Natural killer cell (primary cell): ENCODE measurements at regions not wholly inside any gene's neighbourhood (a gene's known extent, or its start where the extent isn't known, plus 50 kb on each side); places are given as distances from the start of the nearest gene placed in this dataset.

Experiments used
- ATAC-seq, 3 donors: fragments of 150-1000 bp in 2 of 3; fragments of 200-7000 bp in 1 of 3; cut with Tn5 transposase; 1 replicate in 1 of 3; 2 replicates in 2 of 3; pipeline ENCODE4 v1.10.0; 2021; ENCODE audit warnings: mild to moderate bottlenecking in 2 of 3, moderate library complexity in 2 of 3
- DNase-seq, 2 donors: peaks; one replicate each; pipeline versions ENCODE4 v3.0.0 to v3.0.0-alpha.2; 2013 to 2021; ENCODE audit warnings: mixed read lengths in 1 of 2
- H3K27ac ChIP-seq: one replicate; pipeline ENCODE4 v1.5.1; 2013; ENCODE audit warnings: mild to moderate bottlenecking, low read length
- H3K27me3 ChIP-seq: one replicate; pipeline ENCODE4 v1.6.1; 2013; ENCODE audit warnings: low read length; ENCODE audit not compliant: control insufficient read depth, insufficient read depth
- H3K36me3 ChIP-seq: one replicate; pipeline ENCODE4 v1.6.1; 2013; ENCODE audit warnings: low read length; ENCODE audit not compliant: control insufficient read depth, insufficient read depth
- H3K4me1 ChIP-seq: one replicate; pipeline ENCODE4 v1.6.1; 2013; ENCODE audit warnings: low read length; ENCODE audit not compliant: control insufficient read depth, insufficient read depth
- H3K4me3 ChIP-seq: one replicate; pipeline ENCODE4 v1.5.1; 2013; ENCODE audit warnings: low read length
- H3K9me3 ChIP-seq: one replicate; pipeline ENCODE4 v1.6.1; 2013; ENCODE audit warnings: low read length; ENCODE audit not compliant: control insufficient read depth, insufficient read depth
- H3K27ac Mint-ChIP-seq, 2 donors: one replicate each; pipeline ENCODE4 v1.8.0; 2022; ENCODE audit warnings: mild to moderate bottlenecking in 2 of 2, mixed read lengths in 2 of 2, moderate library complexity in 1 of 2
- H3K27me3 Mint-ChIP-seq, 2 donors: one replicate each; pipeline ENCODE4 v1.8.0; 2022; ENCODE audit warnings: low read depth in 2 of 2, mixed read lengths in 2 of 2
- H3K36me3 Mint-ChIP-seq: one replicate; pipeline ENCODE4 v1.8.0; 2022; ENCODE audit warnings: mixed read lengths
- H3K4me1 Mint-ChIP-seq, 2 donors: one replicate each; pipeline ENCODE4 v1.8.0; 2022; ENCODE audit warnings: mixed read lengths in 2 of 2
- H3K4me3 Mint-ChIP-seq: one replicate; pipeline ENCODE4 v1.8.0; 2022; ENCODE audit warnings: mild to moderate bottlenecking, moderate library complexity, mixed read lengths
- H3K9me3 Mint-ChIP-seq, 2 donors: one replicate each; pipeline ENCODE4 v1.8.0; 2022; ENCODE audit warnings: mixed read lengths in 2 of 2
- WGBS: methylation state at CpG from one replicate; pipeline ENCODE4 v1.1.7; 2013; ENCODE audit warnings: missing lambda C conversion rate; ENCODE audit not compliant: insufficient coverage; 5-methylcytosine and 5-hydroxymethylcytosine counted together
- intact Hi-C: fragments of 100-400 bp; cut with micrococcal nuclease; formaldehyde crosslinking; loops from one replicate; pipeline ENCODE4 v1.14.2; 2022
- TF ChIP-seq, protein P1 (sequence below): fragments of 200-600 bp; IDR thresholded peaks from one replicate; pipeline ENCODE4 v1.8.0; 2022; ENCODE audit warnings: antibody characterized with exemption

DNA sequence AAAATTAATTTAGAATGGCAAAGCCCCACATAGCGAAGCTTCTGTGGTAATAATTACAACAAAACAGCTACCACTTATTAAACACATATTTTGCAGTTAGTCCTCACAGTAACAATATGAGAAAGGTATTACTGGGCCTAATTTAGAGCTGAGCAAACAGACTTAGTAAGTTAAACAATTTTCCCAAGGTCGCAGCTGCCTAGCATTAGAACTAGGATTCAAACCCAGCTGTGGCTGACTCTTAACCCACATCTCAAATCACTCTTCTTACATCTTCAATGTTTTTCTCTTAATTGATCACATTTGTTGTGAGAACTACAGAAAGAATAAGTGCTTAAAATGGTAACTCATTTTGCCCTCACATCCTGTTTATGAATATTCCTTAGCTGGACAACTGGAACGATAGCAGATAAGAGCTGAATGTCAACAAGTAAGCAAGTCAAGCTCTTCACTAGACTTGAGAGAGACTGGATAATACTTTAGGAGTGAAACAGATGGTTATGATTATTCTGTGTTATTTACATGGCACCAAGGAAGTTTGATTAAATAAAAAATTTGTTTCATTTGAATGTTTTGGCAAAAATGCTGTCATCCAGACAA is 59.4 kb upstream of the TMEM17 start:
- Histone ChIP-seq H3K9me3 (no peaks in the 10 kb centered on the region), H3K4me1 (no peaks in the 10 kb centered on the region), H3K27ac (no peak overlapping the region), H3K4me3 (no peak overlapping the region), H3K36me3 (no peaks in the 10 kb centered on the region), H3K27me3 (no peaks in the 10 kb centered on the region)
- ATAC-seq (no peak), DNase-seq (no peak)
- TF ChIP-seq, protein P1, sequence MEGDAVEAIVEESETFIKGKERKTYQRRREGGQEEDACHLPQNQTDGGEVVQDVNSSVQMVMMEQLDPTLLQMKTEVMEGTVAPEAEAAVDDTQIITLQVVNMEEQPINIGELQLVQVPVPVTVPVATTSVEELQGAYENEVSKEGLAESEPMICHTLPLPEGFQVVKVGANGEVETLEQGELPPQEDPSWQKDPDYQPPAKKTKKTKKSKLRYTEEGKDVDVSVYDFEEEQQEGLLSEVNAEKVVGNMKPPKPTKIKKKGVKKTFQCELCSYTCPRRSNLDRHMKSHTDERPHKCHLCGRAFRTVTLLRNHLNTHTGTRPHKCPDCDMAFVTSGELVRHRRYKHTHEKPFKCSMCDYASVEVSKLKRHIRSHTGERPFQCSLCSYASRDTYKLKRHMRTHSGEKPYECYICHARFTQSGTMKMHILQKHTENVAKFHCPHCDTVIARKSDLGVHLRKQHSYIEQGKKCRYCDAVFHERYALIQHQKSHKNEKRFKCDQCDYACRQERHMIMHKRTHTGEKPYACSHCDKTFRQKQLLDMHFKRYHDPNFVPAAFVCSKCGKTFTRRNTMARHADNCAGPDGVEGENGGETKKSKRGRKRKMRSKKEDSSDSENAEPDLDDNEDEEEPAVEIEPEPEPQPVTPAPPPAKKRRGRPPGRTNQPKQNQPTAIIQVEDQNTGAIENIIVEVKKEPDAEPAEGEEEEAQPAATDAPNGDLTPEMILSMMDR = no peak
- Mint-ChIP-seq H3K27me3 (peaks cover 14 to 43% of the 10 kb centered on the region in 2 donors), H3K9me3 (no peaks in the 10 kb centered on the region), H3K27ac (no peak overlapping the region), H3K36me3 (no peaks in the 10 kb centered on the region), H3K4me1 (no peaks in the 10 kb centered on the region), H3K4me3 (no peak overlapping the region)
- intact Hi-C loops = no loop called here
- WGBS = 85% methylated on average over 2 of the region's 3 CpGs

DNA sequence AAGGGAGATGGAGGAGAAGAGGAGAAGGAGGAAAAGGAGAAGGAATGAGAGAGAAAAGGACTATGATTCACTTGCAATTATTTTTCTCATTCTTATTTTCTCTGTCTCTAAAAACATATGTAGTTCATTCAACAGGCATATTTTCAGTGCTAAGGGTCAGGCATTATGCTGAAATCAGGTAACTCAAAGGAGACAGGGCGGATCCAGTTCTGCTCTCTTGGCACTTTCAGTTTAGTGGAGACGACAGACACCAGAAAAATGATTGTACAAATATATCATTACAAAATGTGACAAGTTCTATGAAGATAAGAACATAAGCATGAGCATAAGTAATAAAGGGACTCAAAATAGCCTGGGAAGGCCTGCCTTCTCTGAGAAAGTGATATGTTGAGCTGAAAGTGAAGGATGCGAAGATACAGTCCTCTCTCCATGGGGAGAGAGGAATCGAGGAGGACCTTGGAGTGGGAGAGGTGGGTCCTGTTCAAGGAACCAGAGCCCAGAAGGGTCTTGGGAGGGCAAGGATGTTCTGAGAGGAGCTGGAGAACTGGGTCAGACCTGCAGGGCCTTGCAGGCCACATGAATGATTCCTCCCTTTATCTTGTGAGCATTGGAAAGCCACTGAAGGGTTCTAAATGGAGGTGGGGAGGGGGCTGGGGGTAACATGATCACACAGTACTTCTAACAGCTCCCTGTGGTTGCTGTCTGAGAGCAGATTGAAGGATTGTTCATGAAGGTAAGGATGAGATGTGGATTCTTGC is 58.6 kb upstream of the TMEM17 start:
- Histone ChIP-seq H3K27ac (no peak overlapping the region), H3K4me3 (no peak overlapping the region), H3K9me3 (no peaks in the 10 kb centered on the region), H3K36me3 (no peaks in the 10 kb centered on the region), H3K4me1 (no peaks in the 10 kb centered on the region), H3K27me3 (no peaks in the 10 kb centered on the region)
- no peak overlapping the region for H3K27ac Mint-ChIP-seq
- peaks cover 12 to 40% of the 10 kb centered on the region in 2 donors for H3K27me3 Mint-ChIP-seq
- no peak overlapping the region for H3K4me3 Mint-ChIP-seq
- TF ChIP-seq, protein P1 = no peak
- no peaks in the 10 kb centered on the region for H3K9me3 Mint-ChIP-seq
- no peaks in the 10 kb centered on the region for H3K36me3 Mint-ChIP-seq
- DNase-seq = no peak
- WGBS = 94% methylated on average over 3 of the region's 4 CpGs
- H3K4me1 Mint-ChIP-seq = no peaks in the 10 kb centered on the region
- no peak for ATAC-seq
- intact Hi-C loops = no loop called here

DNA sequence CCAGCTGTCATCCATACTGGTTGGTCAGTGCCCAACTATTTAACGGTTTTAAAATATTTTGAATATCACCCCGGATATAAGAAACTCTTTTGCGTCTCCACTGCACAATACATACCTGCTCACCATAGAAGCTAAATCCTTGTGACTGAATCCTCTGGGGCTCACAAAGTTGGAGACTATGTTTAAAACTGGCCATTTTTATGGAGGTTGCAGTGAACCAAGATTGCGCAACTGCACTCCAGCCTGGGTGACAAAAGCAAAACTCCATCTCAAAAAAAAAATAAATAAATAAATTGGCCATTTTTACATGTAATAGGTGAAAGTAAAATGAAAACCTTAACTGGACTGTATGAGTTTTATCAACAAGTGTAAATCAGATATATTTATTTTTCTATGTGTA is 55.6 kb upstream of the TMEM17 start:
- Mint-ChIP-seq H3K36me3 (no peaks in the 10 kb centered on the region), H3K27me3 (peaks cover 6 to 24% of the 10 kb centered on the region in 2 donors), H3K27ac (no peak overlapping the region), H3K9me3 (peaks cover 3 to 6% of the 10 kb centered on the region in 2 donors), H3K4me3 (no peak overlapping the region), H3K4me1 (no peaks in the 10 kb centered on the region)
- H3K36me3 ChIP-seq = no peaks in the 10 kb centered on the region
- TF ChIP-seq, protein P1 = no peak
- ATAC-seq (no peak), DNase-seq (no peak)
- intact Hi-C loops = no loop called here
- H3K27me3 ChIP-seq = no peaks in the 10 kb centered on the region
- no peak overlapping the region for H3K4me3 ChIP-seq
- no peaks in the 10 kb centered on the region for H3K4me1 ChIP-seq
- WGBS = 98% methylated on average over 3 of the region's 4 CpGs
- H3K9me3 ChIP-seq = no peaks in the 10 kb centered on the region
- no peak overlapping the region for H3K27ac ChIP-seq
